GM21447 (cell line): ENCODE measurements at regions not wholly inside any gene's neighbourhood (a gene's known extent, or its start where the extent isn't known, plus 50 kb on each side); places are given as distances from the start of the nearest gene placed in this dataset.
"Not testable (repeated sequence)": the region's sequence is repeated elsewhere in the genome, so short reads cannot be mapped to it uniquely, and the experiment has no call there.

Source experiments
- ATAC-seq: cut with Tn5 transposase; IDR thresholded peaks from one replicate; pipeline ENCODE4 v1.9.1; 2021; ENCODE audit not compliant: unreplicated experiment

DNA sequence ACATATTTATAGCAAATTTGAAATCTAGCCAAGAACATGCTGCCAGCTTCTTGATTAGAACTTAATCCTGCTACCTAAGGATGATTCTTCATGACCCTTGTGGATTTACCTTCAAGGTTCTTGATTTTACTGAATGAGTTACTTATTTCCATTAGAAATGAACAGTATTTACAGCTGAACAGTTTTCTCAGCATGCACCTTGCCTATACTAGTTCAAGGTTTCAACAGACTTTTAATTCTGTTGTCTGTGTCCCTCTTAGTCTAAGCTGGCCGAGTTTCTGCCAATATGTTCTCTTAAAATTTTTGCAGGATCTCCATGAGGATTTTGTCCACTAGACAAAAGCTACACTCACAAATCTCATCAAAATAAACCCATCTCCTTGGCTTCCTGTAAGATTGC, 188.8 kb upstream of the ST8SIA4 start:
- ATAC-seq: no peak

- ATAC-seq: no peak
Measured at GRCh38 chr5:101084353-101084752, 181.3 kb upstream of the ST8SIA4 start.

- no peak for ATAC-seq
Measured at GRCh38 chr5:101080462-101081240, 177.6 kb upstream of the ST8SIA4 start.

GRCh38 chr5:101068298-101068697, 165.2 kb upstream of the ST8SIA4 start:
- ATAC-seq: no peak

DNA sequence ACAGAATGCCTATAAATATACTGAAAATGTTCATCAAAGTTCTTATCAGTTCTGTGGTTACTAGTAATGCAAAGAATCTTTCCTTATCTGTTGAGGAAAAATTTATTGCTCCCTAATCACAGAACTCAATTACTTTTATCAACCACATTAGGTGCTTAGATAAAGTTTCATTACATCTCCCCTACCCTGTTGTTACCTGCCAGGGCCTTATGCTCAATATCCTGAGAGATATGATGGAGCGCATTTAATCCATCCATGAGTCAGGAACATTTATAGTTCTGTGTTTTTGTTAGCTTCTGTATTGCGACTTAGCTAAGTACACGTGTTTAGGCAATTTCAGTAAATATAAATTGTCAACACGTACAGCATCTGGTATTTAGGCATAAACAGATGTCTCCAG, 164.3 kb upstream of the ST8SIA4 start:
- no peak for ATAC-seq

GRCh38 chr5:101062902-101063301, 159.8 kb upstream of the ST8SIA4 start:
- ATAC-seq: no peak

DNA sequence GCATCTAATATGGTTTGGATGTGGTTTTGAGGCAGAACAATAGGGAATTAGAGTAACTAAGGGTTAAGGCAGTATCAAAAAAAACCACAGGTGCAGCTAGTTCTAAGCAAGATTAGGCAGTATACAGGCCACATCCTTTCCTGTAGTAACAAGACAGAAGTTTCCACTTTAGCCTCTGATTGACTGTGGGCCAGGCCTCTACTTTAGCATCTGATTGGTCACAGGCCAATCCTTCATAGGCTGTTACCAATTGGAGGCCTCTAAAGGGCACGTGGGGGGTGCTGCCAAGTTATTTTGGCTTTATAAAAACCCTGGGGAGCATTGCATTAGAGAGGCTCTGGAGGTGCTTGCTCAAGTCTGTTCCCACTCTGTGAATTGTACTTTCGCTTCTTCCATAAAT, 144.1 kb upstream of the ST8SIA4 start:
- ATAC-seq: peak; percentile 72

GRCh38 chr5:101045689-101046088, 142.6 kb upstream of the ST8SIA4 start:
- ATAC-seq: no peak

DNA sequence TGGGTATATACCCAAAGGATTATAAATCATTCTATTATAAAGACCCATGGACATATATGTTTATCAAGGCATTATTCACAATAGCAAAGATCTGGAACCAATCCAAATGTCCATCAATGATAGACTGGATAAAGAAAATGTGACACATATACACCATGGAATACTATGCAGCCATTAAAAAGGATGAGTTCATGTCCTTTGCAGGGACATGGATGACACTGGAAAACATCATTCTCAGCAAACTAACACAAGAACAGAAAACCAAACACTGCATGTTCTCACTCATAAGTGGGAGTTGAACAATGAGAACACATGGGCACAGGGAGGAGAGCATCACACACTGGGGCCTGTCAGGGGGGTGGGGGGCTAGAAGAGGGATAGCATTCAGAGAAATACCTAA, 136.9 kb upstream of the ST8SIA4 start:
- not testable (repeated sequence) for ATAC-seq

DNA sequence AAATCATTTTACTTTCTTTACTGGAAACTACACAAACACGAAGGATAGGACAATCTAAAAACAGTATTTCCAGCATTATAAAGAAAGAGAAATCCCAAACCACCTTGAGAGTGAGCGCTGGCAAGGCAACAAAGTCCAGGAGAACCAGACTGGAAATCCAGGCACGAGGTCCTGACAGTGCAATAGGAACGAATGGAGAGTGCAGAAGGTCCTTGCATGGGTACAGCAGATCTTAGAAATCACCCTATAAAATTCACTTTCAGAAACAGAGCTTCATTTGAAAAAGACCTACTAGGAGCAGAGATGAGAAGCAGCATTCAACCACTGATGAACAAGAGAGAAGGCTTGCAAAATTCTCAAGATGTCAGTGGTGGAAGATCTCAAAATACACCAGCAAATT, 133.7 kb upstream of the ST8SIA4 start:
- no peak for ATAC-seq

DNA sequence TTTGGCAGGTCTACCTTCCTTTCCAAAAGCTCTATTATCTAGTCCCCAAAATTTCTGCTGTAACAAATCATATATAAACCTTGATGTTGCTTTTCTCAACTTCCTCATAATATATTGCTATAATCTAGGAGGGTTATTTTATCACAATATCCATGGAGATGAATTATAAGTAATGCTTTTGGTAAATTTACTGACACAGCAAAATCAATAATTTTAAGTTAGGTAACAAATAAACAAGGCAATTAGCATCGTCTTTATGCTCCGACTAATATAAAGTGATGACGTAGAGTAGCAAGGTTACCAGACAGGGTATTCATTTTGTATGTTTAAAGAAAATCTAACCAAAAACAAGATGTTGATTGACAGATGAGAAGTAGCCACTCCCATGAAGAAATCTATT, 132.3 kb upstream of the ST8SIA4 start:
- no peak for ATAC-seq

DNA sequence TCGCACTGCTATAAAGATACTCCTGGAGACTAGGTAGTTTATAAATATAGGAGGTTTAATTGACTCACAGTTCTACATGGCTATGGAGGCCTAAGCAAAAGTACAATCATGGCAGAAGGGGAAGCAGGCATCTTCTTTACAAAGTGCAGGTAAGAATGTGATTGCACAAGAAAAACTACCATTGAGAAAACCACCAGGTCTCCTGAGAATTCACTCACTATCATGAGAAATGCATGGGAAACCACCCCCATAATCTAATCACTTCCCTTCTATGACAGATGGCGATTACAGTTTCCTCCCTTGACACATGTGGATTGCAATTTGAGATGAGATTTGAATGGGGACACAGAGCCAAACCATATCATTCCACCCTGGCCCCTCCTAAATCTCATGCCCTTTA, 121.2 kb upstream of the ST8SIA4 start:
- peak; percentile 72 for ATAC-seq

- ATAC-seq: no peak
Measured at GRCh38 chr5:101018299-101018698, 115.2 kb upstream of the ST8SIA4 start.

DNA sequence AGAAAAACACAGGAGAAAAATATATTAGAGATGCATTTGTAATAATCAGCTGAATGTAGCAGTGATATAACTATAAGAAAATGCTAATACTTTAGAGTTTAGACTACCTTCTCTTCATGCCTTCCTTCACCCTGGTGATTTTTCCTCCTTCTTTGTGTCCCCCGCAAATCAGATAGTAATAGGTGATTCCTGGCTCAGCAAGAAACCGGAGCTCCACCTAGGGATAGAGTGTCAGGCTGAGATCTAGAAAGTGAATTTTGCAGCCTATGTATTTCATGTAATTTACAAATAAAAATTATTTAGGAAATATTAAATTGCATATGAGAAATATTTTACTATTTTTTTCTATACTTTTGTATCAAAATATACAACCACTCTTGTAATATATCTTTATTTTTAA, 109.8 kb upstream of the ST8SIA4 start:
- ATAC-seq: no peak

DNA sequence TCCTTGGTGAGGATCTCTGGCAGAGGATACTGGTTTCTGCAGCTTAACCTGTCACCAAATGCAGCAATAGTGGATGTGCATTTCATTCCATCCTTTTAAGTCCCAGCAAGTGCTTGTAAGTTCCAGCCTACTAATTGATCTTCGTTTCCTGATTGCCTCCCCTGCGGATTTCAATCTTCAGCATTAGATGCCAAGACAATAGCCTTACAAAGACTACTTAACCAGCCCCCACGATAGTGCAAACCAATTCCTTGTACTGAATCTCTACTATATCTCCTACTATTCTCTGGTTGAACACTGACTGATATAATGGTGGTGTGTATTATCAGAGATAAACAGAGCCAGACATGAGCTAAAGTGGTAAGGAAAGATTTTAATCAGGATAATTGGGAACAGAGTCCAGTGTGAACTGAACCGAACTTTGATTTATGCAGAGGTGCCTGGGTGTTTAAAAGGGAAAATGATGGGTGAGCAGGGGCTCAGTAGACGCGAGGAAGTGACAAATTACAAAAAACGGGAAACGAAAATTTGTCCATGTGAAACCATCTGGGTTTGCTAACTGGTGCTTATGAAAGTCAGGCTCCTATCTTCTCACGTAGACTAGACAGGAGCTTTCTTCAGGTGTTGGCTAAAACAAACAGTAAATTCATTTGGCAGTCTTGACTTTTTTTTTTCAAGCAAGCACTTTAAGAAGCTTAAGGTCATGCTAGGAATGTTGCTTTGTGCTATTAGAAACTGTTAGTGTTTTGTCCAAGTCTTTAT, 106.9 kb upstream of the ST8SIA4 start:
- peak; percentile 97 for ATAC-seq

DNA sequence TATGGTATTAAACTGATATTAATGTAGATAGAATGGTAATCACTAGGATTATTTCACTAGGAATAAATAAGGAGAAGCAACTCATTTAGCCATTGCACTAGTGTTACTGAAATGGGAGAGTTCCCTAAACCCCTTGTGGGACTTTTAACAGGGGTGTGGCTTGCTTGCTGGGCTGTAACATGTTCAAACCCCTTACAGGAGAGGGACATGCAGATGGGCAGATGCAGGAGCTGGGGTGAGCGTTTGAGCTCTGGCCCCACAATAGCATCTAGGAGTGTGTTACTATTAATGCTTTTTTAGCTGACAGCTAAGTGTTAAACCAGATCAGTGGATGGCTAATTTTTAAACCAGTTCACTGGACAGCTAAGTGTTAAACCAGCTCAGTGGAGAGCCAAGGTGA, 89.3 kb upstream of the ST8SIA4 start:
- ATAC-seq: no peak

- ATAC-seq: not testable (repeated sequence)
Measured at GRCh38 chr5:100983601-100984000, 80.5 kb upstream of the ST8SIA4 start.

DNA sequence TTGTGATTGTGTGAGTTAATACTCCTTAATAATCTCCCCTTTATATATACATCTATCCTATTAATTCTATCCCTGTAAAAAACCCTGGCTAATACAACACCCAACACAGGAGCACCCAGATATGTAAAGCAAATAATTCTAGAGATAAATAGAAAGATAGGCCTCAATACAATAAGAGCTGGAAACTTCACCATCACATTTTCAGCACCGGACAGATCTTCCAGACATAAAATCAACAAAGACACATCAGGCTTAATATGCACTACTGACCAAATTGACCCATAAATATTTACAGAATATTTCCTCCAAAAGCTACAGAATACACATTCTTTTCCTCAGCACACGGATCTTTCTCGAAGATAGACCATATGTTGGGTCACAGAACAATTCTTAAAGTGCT, 71.0 kb upstream of the ST8SIA4 start:
- no peak for ATAC-seq

- ATAC-seq: no peak
Measured at GRCh38 chr5:100970646-100971255, 67.7 kb upstream of the ST8SIA4 start.

DNA sequence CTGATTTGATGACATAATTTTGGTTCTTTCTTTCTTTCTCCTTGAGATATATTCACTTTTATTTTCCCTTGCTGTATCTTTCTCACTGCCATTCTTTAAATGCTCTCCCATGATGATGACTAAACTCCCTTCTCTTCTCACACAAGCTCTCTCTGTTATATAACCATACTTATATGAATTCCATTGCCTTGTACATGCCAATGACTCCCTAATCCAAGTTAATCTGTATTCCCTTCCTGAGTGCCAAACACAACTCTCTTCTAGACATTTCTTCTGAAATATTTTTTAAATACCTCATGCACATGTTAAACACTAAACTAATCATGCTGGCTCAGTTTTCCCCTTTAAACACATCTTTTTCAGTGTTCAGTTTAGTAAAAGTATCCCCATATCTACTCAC, 62.2 kb upstream of the ST8SIA4 start:
- ATAC-seq: no peak
